ENCODE measurements at regions not wholly inside any gene's neighbourhood (a gene's known extent, or its start where the extent isn't known, plus 50 kb on each side); places are given as distances from the start of the nearest gene placed in this dataset.

DNA sequence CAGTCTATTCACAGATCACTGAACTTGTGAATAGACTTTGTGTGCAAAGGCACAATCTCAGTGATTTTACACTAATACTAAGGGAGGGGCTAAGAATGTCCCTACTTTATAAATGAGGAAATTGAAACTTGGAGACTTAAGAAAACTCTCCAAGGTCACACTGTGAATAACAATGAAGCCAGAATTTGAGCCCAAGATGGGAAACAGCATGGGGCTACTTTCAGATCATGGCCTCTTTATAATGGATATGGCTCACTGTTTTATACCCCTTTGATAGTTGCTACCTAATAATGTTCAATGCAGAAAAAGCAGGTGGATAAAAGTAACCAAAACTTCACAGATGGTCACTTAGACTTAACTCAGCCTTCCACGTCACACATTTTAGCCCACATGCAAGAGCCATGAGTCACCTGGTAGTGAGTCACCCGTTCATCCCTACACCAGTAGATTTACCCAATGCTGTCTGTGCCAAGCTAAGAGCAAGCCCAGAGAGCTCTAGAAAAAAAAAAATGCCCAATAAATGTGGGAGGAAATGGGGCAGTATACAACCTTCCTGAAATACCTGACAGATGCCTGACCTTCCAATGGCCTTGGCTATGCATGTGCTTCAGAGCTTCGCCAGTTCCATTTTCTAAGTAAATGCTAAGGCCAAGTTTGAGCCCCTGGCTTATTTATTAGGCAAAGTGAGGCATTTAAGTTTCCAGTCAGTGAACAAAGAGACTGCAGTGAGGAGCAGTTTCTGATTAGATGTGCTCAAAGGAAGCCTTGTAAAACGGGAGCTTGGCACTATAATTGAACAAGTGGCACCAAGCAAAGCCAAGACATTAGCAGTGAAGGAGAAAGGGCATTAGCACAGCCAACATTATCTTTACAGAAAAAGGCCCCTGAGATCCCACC is 219.7 kb downstream of the TMEM114 start:
- TF ChIP-seq CTCF (IDR thresholded peaks at IDR 0.05; ENCODE audit: low read length), result no peak
- TF ChIP-seq EZH2phosphoT487 (IDR thresholded peaks at IDR 0.05; ENCODE audit: low read length), result no peak
- TF ChIP-seq EZH2 (optimal IDR thresholded peaks at IDR 0.05; ENCODE audit: low read depth, low read length), result no peak

Data from MM.1S (cell line).